ENCODE measurements at regions not wholly inside any gene's neighbourhood (a gene's known extent, or its start where the extent isn't known, plus 50 kb on each side); places are given as distances from the start of the nearest gene placed in this dataset.

GRCh38 chr12:92612611-92613010 lies 90.2 kb upstream of the PLEKHG7 start:
- no peaks in the 10 kb centered on the region for H3K9me3 ChIP-seq (ENCODE audit: control insufficient read depth, insufficient read depth, low read length)
- no peaks in the 10 kb centered on the region for H3K36me3 ChIP-seq (ENCODE audit: control insufficient read depth, insufficient read depth, low read length)
- no peak overlapping the region for H3K9ac ChIP-seq (ENCODE audit: low read depth, low read length)
- no peaks in the 10 kb centered on the region for H3K27me3 ChIP-seq (ENCODE audit: control insufficient read depth, insufficient read depth, low read length)
- H3K4me3 ChIP-seq (ENCODE audit: low read depth, low read length), result no peak overlapping the region
- peaks cover 4% of the 10 kb centered on the region for H3K4me1 ChIP-seq (ENCODE audit: control insufficient read depth, insufficient read depth, low read length)

DNA sequence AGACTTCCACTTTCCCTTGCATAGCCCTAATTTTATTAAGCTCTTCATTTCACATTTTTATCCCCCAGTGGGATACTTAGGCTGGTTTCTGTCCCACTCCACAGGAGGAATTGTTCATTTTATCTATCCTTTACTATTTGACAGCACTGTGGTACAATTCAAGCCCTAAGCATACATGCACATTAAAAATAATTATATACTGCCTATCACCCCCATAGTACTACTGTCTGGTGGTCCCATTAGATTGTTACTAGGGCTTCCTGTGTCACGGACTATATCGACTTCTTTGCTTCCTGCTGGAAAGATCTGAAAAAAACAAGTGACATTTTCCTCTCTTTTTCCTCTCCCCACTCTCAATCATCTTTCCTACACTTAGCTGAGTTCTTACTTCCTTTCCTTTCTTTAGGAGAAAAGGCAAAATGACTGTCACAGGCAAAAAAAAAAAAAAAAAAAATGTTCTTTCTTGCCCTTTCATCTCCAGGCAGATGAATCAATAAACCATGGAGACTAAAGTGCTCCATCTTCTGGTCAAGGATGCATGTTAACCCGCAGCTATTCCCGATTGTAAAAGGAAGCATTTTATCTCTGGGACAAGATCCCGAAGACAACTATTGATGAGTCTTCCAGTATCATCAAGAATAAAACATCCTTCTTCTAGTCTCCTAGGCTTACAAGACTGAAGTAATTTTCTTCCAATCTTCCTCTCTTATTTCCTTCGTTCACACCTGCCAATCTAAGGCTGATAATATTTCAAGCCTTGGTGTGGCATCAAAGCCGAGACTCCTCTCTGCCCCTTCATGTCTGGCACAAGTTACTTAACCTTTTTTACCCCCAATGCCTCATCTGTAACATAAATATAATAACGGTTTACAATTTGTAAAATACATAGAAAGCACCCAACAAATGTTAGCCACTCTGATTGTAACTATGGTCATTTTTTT lies 94.4 kb upstream of the PLEKHG7 start:
- H3K4me1 ChIP-seq (ENCODE audit: control insufficient read depth, insufficient read depth, low read length), result peaks cover 4% of the 10 kb centered on the region

DNA sequence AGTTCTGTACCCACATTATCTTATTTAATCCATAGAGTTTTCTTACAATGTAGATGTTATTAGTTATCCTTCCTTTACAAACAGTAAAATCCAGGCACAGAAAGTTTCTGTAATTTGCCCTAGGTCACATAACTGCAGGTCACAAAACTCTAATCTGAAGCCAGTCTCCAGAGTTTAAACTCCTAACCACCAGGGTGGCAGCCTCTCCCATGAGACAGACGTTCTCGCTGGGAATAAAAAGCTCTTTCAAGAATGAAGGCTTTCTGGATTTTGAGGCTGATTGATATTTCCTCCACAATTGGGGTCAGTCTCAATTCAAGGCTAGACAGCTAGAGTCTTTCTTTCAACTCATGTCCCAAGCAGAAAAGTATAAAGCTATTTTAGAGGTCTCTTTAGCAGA lies 95.8 kb upstream of the PLEKHG7 start:
- H3K36me3 ChIP-seq (ENCODE audit: control insufficient read depth, insufficient read depth, low read length), result no peaks in the 10 kb centered on the region
- peaks cover 4% of the 10 kb centered on the region for H3K4me1 ChIP-seq (ENCODE audit: control insufficient read depth, insufficient read depth, low read length)
- H3K4me3 ChIP-seq (ENCODE audit: low read depth, low read length), result no peak overlapping the region
- no peaks in the 10 kb centered on the region for H3K9me3 ChIP-seq (ENCODE audit: control insufficient read depth, insufficient read depth, low read length)
- H3K27me3 ChIP-seq (ENCODE audit: control insufficient read depth, insufficient read depth, low read length), result no peaks in the 10 kb centered on the region
- H3K9ac ChIP-seq (ENCODE audit: low read depth, low read length), result no peak overlapping the region

More for the DNA sequence above, 94.4 kb upstream of the PLEKHG7 start:
- Histone ChIP-seq H3K4me3 (ENCODE audit: low read depth, low read length) (no peak overlapping the region), H3K27me3 (ENCODE audit: control insufficient read depth, insufficient read depth, low read length) (no peaks in the 10 kb centered on the region), H3K36me3 (ENCODE audit: control insufficient read depth, insufficient read depth, low read length) (no peaks in the 10 kb centered on the region), H3K9ac (ENCODE audit: low read depth, low read length) (no peak overlapping the region), H3K9me3 (ENCODE audit: control insufficient read depth, insufficient read depth, low read length) (no peaks in the 10 kb centered on the region)

- H3K4me3 ChIP-seq (ENCODE audit: low read depth, low read length), result no peak overlapping the region
- no peak overlapping the region for H3K9ac ChIP-seq (ENCODE audit: low read depth, low read length)
- peaks cover 4% of the 10 kb centered on the region for H3K4me1 ChIP-seq (ENCODE audit: control insufficient read depth, insufficient read depth, low read length)
- H3K36me3 ChIP-seq (ENCODE audit: control insufficient read depth, insufficient read depth, low read length), result no peaks in the 10 kb centered on the region
- H3K27me3 ChIP-seq (ENCODE audit: control insufficient read depth, insufficient read depth, low read length), result no peaks in the 10 kb centered on the region
- H3K9me3 ChIP-seq (ENCODE audit: control insufficient read depth, insufficient read depth, low read length), result no peaks in the 10 kb centered on the region
These were observed 97.1 kb upstream of the PLEKHG7 start for GRCh38 chr12:92605621-92606170.

DNA sequence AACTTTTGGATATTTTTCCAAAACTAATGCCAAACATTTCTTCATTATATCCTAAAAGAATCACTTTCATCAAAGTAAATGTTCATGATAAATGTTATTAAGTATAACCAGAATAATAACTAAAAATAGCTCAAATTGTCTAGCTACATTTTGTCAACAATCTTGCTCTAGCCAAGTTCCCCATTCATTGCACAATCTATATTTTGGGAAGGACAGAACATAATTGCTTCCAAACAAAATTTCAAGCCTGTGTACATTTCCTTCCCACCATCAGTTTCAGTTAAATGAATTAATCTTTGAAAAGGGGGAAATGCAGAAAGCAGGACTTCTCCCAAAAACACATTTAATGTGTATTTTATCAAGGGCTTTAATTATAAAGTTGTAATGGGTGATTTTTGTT lies 98.0 kb upstream of the PLEKHG7 start:
- H3K9ac ChIP-seq (ENCODE audit: low read depth, low read length), result no peak overlapping the region
- peaks cover 5% of the 10 kb centered on the region for H3K9me3 ChIP-seq (ENCODE audit: control insufficient read depth, insufficient read depth, low read length)
- H3K4me1 ChIP-seq (ENCODE audit: control insufficient read depth, insufficient read depth, low read length), result no peaks in the 10 kb centered on the region
- no peaks in the 10 kb centered on the region for H3K27me3 ChIP-seq (ENCODE audit: control insufficient read depth, insufficient read depth, low read length)
- no peaks in the 10 kb centered on the region for H3K36me3 ChIP-seq (ENCODE audit: control insufficient read depth, insufficient read depth, low read length)
- no peak overlapping the region for H3K4me3 ChIP-seq (ENCODE audit: low read depth, low read length)

DNA sequence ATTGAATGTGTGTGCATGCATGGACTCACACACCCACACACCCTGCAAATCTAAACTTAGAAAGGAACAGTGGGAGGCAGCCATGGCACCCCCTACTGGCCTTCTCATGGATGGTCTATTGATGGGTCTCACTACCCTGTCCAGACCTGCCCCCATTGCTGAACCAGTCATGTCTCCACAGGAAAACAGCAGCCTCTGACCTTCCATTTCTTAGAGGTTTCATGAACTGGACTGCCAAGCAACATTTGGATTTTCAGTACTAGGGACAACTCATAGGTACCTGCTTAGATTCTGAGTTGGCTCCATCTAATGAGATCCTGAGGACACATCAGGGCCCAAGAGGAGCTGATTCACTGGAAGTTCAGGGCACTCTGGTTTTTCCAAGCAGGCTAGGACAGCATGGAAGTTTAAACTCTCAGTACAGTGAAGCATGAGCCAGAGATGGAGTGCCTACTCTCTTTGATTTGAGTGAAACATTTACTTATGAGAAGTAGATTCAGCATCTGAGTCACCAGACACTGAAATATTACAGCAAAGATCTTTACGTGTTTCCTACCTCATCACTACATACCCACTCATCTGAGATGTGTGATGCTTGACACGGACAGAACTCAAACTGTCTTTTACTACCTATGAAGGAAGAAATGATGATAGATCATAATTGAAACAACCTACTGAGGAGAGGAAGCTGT lies 98.9 kb upstream of the PLEKHG7 start:
- Histone ChIP-seq H3K9me3 (ENCODE audit: control insufficient read depth, insufficient read depth, low read length) (peaks cover 5% of the 10 kb centered on the region), H3K9ac (ENCODE audit: low read depth, low read length) (no peak overlapping the region), H3K4me3 (ENCODE audit: low read depth, low read length) (no peak overlapping the region), H3K27me3 (ENCODE audit: control insufficient read depth, insufficient read depth, low read length) (no peaks in the 10 kb centered on the region), H3K4me1 (ENCODE audit: control insufficient read depth, insufficient read depth, low read length) (no peaks in the 10 kb centered on the region), H3K36me3 (ENCODE audit: control insufficient read depth, insufficient read depth, low read length) (no peaks in the 10 kb centered on the region)

DNA sequence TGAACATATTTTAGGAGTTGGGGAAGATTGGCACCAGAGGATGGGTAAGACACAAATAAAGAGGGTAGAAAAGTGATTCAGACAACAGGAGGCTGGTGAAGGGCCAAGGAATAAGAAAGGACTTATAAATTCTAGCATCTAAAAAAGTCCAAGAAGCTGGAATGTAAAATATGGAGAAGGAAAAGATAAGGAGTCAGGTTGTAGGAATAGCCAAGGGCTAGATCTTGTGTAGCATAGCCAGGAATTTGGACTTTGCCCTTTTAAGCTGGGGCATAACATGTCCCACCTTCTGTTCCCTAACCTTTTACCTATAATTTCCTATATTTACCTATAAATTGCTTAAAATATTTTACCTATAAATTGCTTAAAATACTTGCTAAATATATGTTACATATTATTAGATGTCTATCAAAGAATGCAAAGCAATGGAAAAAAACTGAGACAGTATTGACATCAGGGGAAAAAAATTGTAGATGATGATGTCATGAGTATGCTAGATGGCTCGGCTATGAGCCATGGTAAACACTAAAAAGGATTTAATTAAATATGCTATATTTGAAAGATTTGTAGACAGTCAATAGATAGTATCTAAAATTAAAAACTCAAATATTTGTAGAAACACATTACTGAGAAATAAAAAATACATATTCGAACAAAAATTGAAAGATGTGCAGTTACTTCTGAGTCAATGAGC lies 99.7 kb upstream of the PLEKHG7 start:
- H3K9me3 ChIP-seq (ENCODE audit: control insufficient read depth, insufficient read depth, low read length), result peaks cover 7% of the 10 kb centered on the region
- no peaks in the 10 kb centered on the region for H3K27me3 ChIP-seq (ENCODE audit: control insufficient read depth, insufficient read depth, low read length)
- no peaks in the 10 kb centered on the region for H3K36me3 ChIP-seq (ENCODE audit: control insufficient read depth, insufficient read depth, low read length)
- no peak overlapping the region for H3K9ac ChIP-seq (ENCODE audit: low read depth, low read length)
- H3K4me3 ChIP-seq (ENCODE audit: low read depth, low read length), result no peak overlapping the region
- H3K4me1 ChIP-seq (ENCODE audit: control insufficient read depth, insufficient read depth, low read length), result no peaks in the 10 kb centered on the region

DNA sequence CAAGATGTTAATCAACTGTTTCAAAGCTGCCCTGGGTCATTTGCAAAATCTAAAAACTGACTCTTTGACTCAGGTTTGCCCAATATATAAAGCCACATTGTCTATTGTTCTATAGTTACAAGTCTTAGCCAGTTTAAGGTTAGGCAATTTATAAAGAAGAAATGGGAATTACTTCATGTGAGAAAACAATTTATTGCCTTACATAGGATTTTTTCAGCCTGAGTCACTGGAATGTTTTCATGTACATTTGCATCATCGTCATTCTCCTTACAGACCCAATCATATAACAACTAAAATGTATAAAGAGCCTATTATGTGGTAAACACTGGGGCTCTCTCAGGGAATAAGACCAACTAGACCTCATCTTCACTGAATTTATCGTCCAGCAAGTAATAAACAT lies 100.3 kb upstream of the PLEKHG7 start:
- Histone ChIP-seq H3K27me3 (ENCODE audit: control insufficient read depth, insufficient read depth, low read length) (no peaks in the 10 kb centered on the region), H3K4me3 (ENCODE audit: low read depth, low read length) (no peak overlapping the region), H3K4me1 (ENCODE audit: control insufficient read depth, insufficient read depth, low read length) (no peaks in the 10 kb centered on the region), H3K9me3 (ENCODE audit: control insufficient read depth, insufficient read depth, low read length) (peaks cover 7% of the 10 kb centered on the region), H3K9ac (ENCODE audit: low read depth, low read length) (no peak overlapping the region), H3K36me3 (ENCODE audit: control insufficient read depth, insufficient read depth, low read length) (no peaks in the 10 kb centered on the region)

- H3K9ac ChIP-seq (ENCODE audit: low read depth, low read length), result no peak overlapping the region
- no peaks in the 10 kb centered on the region for H3K36me3 ChIP-seq (ENCODE audit: control insufficient read depth, insufficient read depth, low read length)
- peaks cover 7% of the 10 kb centered on the region for H3K9me3 ChIP-seq (ENCODE audit: control insufficient read depth, insufficient read depth, low read length)
- no peak overlapping the region for H3K4me3 ChIP-seq (ENCODE audit: low read depth, low read length)
- H3K27me3 ChIP-seq (ENCODE audit: control insufficient read depth, insufficient read depth, low read length), result no peaks in the 10 kb centered on the region
- H3K4me1 ChIP-seq (ENCODE audit: control insufficient read depth, insufficient read depth, low read length), result no peaks in the 10 kb centered on the region
These were observed 101.1 kb upstream of the PLEKHG7 start for GRCh38 chr12:92601680-92602079.

GRCh38 chr12:92601176-92601575 lies 101.6 kb upstream of the PLEKHG7 start:
- Histone ChIP-seq H3K9me3 (ENCODE audit: control insufficient read depth, insufficient read depth, low read length) (peaks cover 7% of the 10 kb centered on the region), H3K36me3 (ENCODE audit: control insufficient read depth, insufficient read depth, low read length) (no peaks in the 10 kb centered on the region), H3K9ac (ENCODE audit: low read depth, low read length) (no peak overlapping the region), H3K4me3 (ENCODE audit: low read depth, low read length) (no peak overlapping the region), H3K4me1 (ENCODE audit: control insufficient read depth, insufficient read depth, low read length) (no peaks in the 10 kb centered on the region), H3K27me3 (ENCODE audit: control insufficient read depth, insufficient read depth, low read length) (no peaks in the 10 kb centered on the region)

GRCh38 chr12:92600052-92600451 lies 102.7 kb upstream of the PLEKHG7 start:
- H3K36me3 ChIP-seq (ENCODE audit: control insufficient read depth, insufficient read depth, low read length), result no peaks in the 10 kb centered on the region
- no peaks in the 10 kb centered on the region for H3K27me3 ChIP-seq (ENCODE audit: control insufficient read depth, insufficient read depth, low read length)
- H3K4me3 ChIP-seq (ENCODE audit: low read depth, low read length), result no peak overlapping the region
- H3K9me3 ChIP-seq (ENCODE audit: control insufficient read depth, insufficient read depth, low read length), result peaks cover 7% of the 10 kb centered on the region
- H3K4me1 ChIP-seq (ENCODE audit: control insufficient read depth, insufficient read depth, low read length), result no peaks in the 10 kb centered on the region
- no peak overlapping the region for H3K9ac ChIP-seq (ENCODE audit: low read depth, low read length)
